ENCODE measurements at regions not wholly inside any gene's neighbourhood (a gene's known extent, or its start where the extent isn't known, plus 50 kb on each side); places are given as distances from the start of the nearest gene placed in this dataset.
"Not testable (repeated sequence)": the region's sequence is repeated elsewhere in the genome, so short reads cannot be mapped to it uniquely, and the experiment has no call there.

DNA sequence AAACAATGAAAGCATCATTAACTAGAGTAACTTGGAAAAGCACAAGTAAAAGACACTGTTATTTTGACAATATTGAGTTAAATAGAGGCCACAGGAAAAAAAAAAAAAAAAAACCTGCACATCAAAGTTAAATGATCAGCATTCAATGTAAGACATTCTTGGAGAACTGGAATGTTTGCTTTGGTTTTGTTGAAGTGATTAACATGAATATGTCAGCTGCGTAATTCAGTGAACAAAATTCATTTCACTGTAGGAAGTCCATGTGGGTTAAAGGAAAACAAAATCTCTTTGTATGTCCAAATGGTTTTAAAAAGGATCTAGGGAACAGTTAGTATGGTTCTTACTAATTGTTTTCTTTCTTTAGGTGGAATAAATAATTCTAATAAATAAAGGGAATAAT, 252.8 kb upstream of the CNTN6 start:
- no peak for DNase-seq

DNA sequence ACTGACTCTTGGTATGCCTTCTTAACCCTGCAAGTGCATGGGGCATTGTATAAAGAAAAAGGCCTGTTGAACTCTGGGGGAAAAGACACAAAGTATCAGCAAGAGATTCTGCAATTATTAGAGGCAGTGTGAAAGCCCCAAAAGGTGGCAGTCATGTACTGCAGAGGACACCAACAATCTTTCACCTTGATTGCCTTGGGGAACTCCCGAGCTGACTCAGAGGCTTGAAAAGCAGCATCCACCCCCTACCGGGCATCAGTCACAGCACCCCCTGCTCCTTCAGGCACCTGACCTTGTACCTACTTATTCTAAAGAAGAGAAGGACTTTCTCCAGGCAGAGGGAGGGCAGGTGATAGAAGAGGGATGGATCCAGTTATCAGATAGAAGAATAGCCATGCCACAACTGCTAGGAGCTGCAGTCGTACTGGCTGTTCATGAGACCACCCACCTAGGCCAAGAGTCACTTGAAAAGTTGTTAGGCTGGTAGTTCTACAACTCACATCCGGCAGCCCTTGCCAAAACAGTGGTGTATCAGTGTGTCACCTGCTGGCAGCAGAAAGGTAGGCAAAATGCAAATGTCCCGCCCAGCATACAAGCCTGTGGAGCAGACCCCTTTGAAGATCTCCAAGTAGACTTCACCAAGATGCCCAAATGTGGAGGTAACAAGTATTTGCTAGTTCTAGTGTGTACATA, 241.6 kb upstream of the CNTN6 start:
- no peak for DNase-seq

DNA sequence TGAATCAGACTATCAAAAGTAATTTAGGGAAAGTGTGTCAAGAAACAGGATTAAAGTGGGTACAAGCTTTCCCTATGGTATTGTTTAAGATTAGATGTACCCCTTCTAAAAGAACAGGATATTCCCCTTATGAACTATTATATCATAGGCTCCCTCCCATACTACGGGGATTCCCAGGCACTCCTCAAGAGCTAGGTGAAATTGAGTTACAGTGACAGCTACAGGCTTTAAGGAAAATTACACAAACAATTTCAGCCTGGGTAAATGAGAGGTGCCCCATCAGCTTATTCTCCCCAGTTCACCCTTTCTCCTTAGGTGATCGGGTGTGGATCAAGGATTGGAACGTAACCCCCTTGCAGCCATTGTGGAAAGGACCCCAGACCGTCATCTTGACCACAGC, 240.8 kb upstream of the CNTN6 start:
- DNase-seq: no peak

DNA sequence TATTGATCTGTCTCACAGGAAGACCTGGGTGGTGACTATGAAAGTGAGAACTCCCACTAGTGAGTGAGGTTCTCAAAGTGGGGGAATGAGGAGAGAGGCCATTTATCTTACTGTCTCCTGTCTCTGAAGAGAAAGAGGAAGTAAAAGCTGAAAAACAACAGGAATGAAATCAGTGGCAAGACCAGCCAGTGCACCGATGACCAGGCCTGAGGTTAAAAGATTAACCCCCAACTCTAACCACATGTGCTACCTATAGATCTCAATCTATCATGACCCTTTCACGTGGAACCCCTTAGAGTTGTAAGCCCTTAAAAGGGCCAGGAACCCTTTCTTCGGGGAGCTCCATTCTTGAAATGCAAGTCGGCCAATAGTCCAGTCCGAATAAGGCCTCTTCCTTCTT, 239.3 kb upstream of the CNTN6 start:
- DNase-seq: no peak

DNA sequence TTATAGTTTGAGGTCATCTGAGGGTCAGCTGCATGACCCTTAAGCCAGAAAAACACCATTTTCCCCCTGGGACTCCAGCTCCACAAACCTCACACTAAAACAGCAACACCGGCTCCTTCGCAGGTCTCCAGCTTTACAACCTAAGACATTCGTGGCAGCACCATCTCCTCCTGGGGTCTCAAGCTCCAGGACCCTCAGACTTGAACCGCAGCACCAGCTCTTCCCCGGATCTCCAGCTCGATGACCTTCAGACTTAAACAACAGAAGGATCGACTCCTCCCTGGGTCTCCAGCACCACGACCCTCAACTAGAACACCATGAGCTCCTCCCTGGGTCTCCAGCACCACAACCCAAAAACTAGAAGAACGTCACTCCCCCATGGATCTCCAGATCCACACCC, 233.7 kb upstream of the CNTN6 start:
- DNase-seq: no peak

DNA sequence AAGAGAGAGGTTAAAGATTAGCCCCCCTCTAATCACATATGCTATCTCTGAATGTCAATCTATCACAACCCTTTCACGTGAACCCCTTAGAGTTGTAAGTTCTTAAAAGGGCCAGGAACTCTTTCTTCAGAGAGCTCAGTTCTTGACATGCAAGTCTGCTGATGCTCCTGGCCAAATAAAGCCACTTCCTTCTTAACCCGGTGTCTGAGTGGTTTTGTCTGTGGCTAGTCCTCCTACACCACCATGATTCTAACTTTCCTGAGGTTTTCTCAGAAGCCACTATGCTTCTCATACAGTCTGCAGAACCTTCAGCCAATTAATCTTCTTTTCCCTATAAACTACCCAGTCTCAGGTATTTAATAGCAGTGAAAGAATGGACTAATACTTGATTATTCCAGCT, 231.1 kb upstream of the CNTN6 start:
- DNase-seq: no peak

DNA sequence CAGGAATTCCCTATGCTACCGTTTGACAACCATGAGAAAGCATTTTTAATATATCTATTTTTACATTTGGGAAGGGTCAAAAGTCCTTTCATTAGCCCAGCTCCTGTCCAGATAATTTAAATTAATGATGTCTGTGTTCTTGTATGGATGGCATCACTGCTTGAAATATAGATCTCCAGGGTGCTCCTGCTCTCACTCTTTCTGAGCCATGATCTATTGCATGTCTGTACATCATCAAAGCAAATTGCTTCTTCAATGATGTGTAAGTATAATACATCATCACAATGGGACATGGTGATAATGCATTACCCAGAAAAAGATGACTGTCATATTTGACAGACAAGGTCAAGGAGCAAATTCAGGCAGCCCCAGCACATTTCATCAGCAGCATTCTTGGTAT, 223.6 kb upstream of the CNTN6 start:
- no peak for DNase-seq

DNA sequence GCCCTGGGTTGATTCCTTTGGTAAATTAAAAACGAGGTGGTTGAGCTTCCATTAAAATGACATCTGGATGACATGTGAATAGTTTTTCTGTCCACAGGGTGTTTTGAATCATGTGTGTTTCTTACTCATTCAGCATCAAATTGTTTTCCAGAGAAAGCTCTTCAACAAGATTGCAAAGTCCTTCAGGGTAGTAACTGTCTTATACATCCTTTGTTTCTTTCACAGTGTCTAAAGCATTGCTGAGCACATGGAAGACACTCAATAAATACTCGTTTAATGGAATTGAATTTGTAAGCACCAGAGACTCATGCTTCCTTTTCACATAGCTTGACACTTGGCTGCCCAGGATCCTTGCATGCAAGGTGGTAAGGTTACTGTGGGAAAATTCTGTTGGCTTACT, 223.1 kb upstream of the CNTN6 start:
- no peak for DNase-seq

DNA sequence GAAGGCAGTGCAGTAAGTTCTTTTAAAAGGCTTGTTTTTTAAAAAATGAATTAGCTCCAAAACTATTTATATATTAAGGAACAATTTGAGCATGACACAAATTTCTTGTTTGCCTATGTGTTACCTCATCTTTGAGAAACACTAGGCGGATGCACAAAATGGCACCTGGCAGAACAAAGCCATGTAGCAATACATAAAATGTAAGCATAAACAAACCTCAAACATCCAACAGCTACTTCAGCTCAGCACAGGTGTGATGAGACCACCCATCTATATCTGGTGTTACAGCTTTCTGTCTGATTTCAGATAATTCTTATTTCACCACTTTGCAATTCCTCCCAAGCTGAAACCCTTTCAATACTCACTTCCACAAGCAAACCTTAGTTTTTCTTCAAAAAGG, 221.2 kb upstream of the CNTN6 start:
- no peak for DNase-seq

DNA sequence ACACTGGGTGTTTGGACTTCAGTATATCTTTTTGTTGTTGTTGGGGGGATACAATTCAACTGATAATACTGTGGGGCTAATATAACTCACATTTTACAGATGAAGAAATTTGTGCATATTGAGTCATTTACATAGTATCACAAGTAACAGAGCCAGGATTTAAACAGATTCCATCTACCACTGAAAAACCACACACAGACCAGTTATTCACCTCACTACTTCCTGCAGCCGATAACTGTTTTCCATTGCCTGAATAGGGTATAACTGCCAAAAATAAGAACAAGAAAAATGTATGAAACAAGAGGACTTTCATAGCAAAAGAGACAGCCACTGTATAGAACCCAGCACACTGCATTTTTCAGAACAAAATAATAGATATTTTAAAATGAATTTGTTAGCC, 215.8 kb upstream of the CNTN6 start:
- no peak for DNase-seq

DNA sequence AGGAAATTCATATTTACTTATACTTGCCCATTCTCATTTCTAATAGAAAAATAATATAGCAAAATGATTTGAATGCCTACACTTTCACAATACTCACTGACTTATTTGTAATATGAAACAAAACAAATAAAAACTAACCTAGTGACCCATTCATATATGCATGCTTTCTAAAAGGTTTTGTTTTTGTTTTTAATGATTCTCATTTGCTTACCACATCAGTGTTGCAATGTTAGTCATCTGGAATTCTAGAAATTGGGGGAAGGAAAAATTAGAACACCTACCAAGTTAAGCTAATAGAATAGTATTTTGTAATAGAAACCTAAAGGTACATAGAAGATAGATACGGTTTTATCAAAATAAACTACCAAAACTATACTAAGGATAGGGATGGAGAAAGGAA, 214.1 kb upstream of the CNTN6 start:
- no peak for DNase-seq

DNA sequence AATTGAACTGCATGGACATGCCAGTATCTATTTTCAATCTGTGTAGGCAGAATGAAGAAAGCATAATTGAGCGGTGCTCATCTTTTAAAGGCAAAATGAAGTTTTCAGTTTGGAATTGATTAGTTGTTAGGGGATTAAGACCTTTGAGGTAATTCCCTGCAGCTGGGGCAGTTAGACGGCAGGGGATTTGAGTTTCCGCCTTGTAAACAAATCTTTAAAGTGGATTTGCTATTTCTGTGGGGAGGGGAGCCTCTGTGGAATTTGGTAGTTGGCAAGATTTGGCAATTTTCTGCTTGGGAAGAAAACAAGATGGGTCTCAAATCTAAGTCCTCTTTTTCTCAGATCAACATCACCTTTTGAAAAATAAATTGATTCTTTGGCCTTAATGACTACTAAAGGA, 212.5 kb upstream of the CNTN6 start:
- no peak for DNase-seq

DNA sequence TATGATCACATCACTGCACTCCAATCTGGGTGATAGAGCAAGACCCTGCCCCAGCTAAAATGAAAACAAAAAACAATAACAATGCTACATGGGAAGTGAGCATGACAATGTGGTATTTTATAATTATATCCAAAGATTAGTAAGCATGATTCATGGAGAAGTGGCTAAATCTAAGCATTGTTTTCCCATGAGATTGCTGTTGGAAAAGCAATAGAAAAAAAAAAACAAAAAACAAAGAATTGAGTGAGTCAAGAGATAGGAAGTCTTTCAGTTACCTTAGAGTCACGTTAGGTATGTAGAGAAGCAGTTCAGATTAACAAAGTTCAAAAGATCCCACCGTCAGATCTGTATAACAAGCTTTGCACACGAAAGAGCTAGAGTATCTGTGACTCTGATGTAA, 210.3 kb upstream of the CNTN6 start:
- DNase-seq: no peak

DNA sequence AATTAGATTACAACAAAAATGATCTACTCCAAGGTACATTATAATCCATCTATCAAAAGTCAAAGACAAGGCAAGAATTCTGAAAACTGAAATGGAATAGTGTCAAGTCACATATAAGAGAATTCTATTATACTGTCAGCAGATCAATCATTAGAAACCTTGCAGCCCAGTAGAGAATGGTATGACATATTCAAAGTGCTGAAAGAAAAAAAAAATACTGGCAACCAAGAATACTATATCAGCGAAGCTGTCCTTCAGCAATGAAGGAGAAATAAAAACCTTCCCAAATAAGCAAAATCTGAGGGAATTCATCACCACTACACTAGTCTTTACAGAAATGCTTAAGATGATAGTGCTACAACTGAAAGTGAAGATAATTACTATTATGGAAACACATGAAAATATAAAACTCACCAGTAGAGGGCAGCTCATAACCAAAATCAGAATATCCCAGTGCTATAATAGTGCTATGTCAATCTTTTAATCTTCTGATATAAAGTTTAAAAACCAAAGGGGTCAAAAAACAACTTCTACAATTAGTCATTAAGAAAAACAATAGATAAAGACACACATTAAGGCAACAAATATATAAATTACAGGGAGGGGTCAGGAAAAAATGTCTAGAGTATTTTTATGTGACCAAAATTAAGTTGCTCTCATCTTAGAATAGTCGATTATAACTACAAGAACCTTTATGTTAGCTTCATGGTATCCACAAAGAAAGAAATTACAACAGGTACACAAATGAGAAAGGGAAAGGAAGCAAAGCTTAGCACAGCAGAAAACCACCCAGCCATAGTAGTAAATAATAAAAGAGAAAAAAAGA, 190.7 kb upstream of the CNTN6 start:
- no peak for DNase-seq

DNA sequence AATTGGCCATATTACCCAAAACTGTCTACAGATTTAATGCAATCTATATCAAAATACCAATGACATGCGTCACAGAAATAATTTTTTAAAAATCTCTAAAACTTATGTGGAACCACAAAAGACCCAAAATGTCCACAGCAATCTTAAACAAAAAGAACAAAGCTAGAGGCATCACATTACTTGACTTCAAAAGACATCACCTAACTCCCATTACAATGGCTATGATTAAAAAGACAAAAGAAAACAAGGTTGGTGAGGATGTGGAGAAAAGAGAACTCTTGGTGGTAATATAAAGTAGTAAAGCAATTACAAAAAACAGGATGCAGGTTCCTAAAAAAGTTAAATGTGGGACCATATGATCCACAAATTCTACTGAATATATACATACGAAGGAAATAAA, 187.6 kb upstream of the CNTN6 start:
- no peak for DNase-seq

DNA sequence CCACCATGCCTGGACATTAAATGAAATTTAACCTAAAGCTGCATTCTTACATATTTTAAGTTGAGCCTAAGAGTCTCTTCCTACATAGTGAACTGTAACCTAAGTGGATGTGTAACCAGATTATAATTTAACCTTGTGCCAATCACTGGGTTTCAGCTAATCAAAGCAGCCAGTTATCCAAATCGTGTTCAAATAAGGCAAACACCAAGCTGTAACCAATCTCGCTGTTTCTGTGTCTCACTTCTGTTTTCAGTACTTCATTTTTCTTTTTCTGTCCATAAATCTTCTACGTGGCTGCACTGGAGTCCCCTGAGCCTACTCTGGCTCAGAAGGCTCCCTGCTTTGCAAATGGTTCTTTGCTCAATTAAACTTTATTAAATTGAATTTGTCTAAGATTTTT, 186.1 kb upstream of the CNTN6 start:
- no peak for DNase-seq

DNA sequence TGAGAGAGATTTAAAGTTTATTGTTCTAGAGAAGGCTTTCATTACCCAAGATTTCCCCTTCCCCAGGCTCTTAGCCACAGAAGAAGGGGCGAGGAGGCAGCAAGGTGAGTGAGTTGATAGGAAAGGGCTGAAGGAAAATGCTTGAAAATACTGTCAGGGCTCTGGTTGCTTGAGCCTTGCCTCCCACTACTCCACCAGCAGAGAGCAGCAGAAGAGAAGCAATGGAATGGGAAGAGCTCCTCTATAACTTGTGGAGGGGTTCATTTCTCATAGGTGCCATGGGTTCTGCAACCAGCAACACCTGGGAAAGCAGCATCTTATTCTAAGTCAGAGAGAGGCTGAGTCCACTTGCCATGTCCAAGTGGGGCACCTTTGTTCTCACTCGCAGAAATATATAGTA, 184.0 kb upstream of the CNTN6 start:
- DNase-seq: no peak

DNA sequence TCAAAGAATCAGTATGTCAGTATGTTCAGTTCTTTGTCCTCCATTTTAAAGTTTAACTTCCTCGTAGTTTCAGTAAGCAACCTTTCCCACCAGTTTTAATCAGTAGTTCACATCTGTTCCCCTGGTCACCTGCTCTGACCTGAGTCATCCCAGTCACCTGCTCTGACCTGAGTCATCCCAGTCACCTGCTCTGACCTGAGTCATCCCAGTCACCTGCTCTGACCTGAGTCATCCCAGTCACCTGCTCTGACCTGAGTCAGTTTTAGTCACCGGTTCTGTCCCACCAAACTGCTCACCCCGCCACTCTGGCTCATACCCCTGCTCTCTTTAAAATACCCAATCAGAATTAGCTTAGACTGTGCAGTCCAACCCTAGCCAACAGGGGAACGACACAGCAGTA, 180.1 kb upstream of the CNTN6 start:
- DNase-seq: not testable (repeated sequence)

DNA sequence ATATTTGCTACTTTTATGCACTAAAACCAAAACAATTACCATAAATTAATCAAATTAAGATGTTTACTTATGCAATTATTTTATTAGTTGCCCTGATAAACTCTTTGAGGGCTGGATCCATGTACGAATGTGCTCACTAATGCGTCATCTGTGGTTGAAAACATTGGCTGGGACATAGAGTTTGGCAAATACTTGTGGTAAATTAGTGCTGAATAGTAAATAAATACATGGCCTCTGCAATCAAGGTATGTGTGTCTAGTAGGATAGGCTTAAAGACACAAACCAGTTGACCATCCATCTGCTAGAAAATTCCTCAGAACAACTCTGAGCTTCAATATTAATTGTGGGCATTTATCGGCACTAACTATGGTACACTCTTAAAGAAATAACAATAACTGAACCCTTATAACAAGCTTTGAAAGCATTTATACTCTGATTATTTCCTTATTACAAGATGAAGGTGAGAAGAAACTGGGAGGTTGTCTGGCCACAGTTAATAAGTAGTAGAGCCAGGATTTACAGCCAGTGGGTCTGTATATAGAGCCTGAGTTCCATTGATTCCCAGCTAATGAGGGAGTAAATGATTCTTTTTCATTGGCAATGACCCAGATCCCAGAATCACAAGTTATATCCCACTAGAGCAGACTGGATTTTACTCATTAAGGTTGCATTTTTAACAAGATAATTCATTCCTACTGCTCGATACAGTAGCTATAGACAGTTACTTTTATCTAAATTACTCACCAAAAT, 169.5 kb upstream of the CNTN6 start:
- DNase-seq: no peak

DNA sequence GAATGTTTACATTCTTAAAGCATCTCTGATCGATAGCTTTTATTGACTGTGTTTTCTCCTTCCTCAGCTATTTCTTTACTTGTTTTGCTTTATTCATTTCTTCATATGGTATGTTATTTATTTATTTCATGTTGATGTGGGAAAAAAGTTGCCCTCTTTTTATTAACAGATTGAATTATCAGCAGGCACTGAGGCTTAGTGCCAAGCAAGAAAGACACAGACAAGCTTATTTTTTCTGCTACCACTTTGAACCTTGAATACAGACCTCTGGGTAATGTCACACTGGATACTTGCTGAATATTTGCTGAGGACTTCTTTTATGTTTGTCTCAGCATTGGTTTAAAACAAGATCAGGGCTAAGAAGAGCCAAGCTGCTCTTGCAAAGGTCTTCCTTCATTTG, 162.0 kb upstream of the CNTN6 start:
- no peak for DNase-seq

DNA sequence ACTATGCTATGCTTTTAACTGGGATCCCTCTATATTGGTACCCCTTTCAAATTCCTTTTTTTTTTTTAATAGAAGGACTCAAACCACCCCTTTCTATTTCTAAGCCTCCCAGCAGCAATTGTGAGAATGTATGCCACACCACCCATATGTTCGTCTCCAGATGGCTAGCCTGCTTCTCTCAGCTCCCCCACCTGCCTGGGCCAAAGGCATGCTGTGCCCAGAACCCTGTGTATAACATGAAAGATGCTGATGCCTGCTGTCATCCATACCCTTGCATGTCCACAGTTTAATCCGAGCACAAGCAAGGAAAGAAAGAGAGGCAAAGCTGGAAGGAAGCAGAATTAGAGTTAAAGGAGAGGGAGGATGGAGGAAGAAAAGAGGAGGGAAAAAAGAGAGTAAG, 159.5 kb upstream of the CNTN6 start:
- no peak for DNase-seq

DNA sequence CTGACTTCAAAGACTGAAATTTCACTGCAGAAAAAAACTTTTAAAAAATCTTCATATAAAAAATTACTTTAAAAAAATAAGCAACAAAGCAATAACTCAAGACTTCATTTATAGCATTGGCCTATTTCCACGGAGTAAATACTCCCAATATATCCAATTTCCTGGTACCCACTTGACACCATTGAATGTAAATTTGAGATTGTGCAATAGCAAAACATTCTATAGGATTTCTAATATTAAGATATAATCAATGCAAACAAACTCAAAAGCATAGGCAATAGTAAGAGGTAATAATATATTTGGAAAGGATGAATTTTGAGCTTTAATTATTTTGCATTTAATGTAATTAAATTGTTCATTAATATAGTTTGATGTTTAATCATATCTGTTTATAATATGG, 148.0 kb upstream of the CNTN6 start:
- DNase-seq: no peak

DNA sequence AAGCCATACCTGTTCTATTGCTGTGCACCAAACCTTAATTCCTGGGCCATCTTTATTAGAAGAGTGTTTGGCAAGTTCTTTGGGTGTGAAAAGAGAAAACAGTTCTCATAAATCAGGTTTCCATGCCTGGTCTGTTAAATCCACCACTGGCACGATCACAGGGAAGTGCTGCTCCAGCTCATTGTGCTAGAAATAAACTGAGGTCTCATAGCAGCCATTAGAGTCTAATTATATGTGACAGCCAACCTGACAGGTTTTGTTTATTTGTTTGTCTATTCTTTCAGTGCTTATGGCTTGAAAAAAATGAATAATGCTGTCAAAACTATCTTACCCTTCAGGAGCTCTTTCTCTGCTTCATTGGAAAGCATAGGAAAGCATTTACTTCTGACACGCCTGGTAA, 147.1 kb upstream of the CNTN6 start:
- DNase-seq: no peak

DNA sequence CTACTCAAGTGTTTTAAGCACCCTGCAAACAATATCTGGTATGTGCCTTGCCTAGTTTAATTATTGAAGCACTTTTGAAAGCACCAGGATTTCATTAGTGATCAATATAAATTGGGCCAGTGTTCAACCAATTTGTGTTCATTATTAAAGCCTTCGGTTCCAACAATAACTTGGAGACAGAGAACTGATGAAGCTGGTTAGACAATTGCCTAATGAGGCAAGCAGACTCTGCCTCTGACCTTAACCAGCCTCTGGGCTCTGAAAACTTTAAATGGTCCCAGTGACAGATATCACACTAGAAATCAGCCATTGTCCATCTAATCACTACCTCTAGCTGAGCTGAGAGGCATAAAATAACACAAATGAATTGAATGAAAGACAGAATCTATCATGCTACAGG, 139.9 kb upstream of the CNTN6 start:
- no peak for DNase-seq

Measured in stimulated activated CD8-positive, alpha-beta memory T cell treated with anti-CD3 and anti-CD28 coated beads, Interleukin-4, amount 100 ng/mL, for 48 hours (primary cell).